ENCODE measurements at regions not wholly inside any gene's neighbourhood (a gene's known extent, or its start where the extent isn't known, plus 50 kb on each side); places are given as distances from the start of the nearest gene placed in this dataset.

DNA sequence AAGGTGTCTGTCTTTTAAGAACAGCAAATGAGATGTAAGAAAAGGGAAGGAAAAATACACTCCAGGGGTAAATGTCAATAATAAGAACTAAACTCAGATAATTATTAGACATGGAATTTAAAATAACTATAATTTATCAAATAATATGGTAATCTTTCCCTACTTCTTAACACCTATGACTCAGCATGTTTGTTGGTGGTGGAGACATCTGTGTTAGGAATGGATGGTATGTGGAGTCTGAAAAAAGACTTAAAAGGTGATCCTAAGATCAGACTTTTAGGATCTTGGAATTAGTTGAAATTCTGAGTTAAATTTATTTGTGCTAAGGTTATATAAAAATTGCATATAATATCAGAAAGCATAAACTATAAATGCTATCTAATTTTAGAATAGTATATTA is 915.1 kb downstream of the SLITRK5 start:
- DNase-seq (ENCODE audit: low read depth): no peak
- no peak for TF ChIP-seq CTCF (IDR thresholded peaks at IDR 0.05; ENCODE audit: insufficient read depth, low read length)
- no peak overlapping the region for H3K4me3 ChIP-seq (ENCODE audit: low read depth, low read length)

- no peak for DNase-seq (ENCODE audit: low read depth)
- no peak for TF ChIP-seq CTCF (IDR thresholded peaks at IDR 0.05; ENCODE audit: insufficient read depth, low read length)
- no peak overlapping the region for H3K4me3 ChIP-seq (ENCODE audit: low read depth, low read length)
Measured at GRCh38 chr13:88590574-88590973, 919.4 kb downstream of the SLITRK5 start.

GRCh38 chr13:88592105-88592504 is 920.9 kb downstream of the SLITRK5 start:
- TF ChIP-seq CTCF (IDR thresholded peaks at IDR 0.05; ENCODE audit: insufficient read depth, low read length): no peak
- H3K4me3 ChIP-seq (ENCODE audit: low read depth, low read length): no peak overlapping the region
- DNase-seq (ENCODE audit: low read depth): no peak

GRCh38 chr13:88601949-88602348 is 930.8 kb downstream of the SLITRK5 start:
- TF ChIP-seq CTCF (IDR thresholded peaks at IDR 0.05; ENCODE audit: insufficient read depth, low read length): no peak
- no peak overlapping the region for H3K4me3 ChIP-seq (ENCODE audit: low read depth, low read length)
- no peak for DNase-seq (ENCODE audit: low read depth)

DNA sequence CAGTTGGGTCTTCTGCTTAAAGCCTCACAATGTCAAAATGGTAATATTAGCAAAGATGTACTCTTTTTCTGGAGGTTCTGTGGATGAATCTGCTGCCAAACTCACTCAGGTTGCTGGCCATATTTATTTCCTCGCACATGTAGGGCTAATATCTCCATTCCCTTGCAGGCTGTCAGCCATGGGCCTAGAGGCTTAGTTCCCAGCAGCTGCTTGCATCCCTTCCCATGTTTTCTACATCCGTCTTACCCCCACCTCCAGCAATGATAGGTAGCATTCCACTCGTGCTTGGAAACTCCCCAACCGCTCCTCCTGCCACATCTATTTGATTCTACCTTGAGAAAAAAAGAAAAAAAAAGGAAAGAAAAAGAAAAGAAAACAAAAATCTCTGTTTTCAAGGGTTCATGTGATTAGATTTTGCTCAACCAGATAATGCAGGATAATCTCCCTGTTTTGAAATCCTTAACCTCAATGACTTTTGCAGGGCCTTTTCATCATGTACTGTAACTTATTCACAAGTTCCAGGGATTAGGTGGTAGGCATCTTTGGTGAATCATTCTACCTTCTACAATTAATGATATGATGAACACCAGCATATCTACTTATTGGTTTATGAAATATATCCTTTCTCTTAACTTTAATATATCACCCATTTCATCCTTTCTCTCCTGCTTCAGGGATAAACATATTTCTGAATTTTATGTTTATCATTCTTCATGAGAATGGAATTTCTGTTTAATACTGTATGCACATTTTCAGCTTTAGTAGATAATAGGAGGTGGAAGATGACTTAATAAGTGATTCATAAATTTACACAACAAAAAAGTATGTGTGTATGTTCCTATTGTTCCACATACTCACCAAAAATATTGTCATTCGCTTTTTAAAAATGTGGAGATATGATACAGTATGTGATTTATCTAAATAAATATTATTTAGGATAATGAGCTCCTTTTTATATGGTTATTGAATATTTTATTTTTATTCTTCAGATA is 931.9 kb downstream of the SLITRK5 start:
- no peak overlapping the region for H3K4me3 ChIP-seq (ENCODE audit: low read depth, low read length)
- no peak for DNase-seq (ENCODE audit: low read depth)
- no peak for TF ChIP-seq CTCF (IDR thresholded peaks at IDR 0.05; ENCODE audit: insufficient read depth, low read length)

DNA sequence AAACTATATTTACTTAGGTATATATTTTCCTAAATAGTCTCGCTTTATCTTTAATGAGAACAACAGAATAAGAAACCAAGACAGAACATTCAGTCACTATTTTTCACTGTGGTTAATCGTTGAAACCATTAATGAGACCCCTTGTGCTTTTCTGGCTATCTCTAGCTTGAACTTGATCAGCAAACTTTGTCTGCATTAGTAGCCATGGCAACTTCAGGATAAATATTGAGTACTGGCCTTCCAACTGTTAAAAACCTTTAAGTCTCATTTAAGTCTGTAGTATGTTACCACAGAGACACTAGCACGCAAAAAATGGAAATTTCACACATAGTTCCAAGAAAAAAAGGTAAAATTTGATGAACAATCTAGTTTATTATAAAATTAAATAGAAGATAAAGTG is 946.0 kb downstream of the SLITRK5 start:
- no peak for TF ChIP-seq CTCF (IDR thresholded peaks at IDR 0.05; ENCODE audit: insufficient read depth, low read length)
- H3K4me3 ChIP-seq (ENCODE audit: low read depth, low read length): no peak overlapping the region
- DNase-seq (ENCODE audit: low read depth): no peak
